ENCODE measurements at regions not wholly inside any gene's neighbourhood (a gene's known extent, or its start where the extent isn't known, plus 50 kb on each side); places are given as distances from the start of the nearest gene placed in this dataset.

DNA sequence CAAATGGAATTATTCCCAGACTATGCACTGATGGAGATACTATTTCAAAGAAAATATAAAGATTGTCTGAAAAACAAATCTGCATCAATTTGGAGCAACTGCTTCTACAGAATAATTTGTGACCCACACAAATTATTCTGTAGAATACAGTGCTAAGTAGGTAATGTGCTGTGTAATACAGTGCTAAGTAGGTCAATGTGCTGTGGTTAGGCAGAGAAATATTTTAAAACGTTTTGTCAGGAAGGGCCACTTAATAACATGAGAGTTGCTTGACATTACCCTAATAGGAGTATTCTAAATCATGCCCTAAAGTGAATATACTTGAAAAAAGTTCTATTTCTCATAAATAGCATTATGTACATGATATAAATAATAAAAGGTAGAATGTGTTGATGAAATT, 116.5 kb upstream of the KCND2 start:
- no peak for TF ChIP-seq POLR2AphosphoS5 (IDR thresholded peaks at IDR 0.05; ENCODE audit: borderline replicate concordance, low read depth, low read length)
- no peak for TF ChIP-seq EZH2 (IDR thresholded peaks at IDR 0.05)
- no peak for TF ChIP-seq FOXP2 (optimal IDR thresholded peaks at IDR 0.05; ENCODE audit: control extremely low read depth, extremely low read length, insufficient read depth)
